ENCODE measurements at regions not wholly inside any gene's neighbourhood (a gene's known extent, or its start where the extent isn't known, plus 50 kb on each side); places are given as distances from the start of the nearest gene placed in this dataset.
A peak's percentile ranks its signal among the peaks of the same experiment; 100 is the strongest.
"Not testable (repeated sequence)": the region's sequence is repeated elsewhere in the genome, so short reads cannot be mapped to it uniquely, and the experiment has no call there.

GRCh38 chr2:91498065-91498449 lies 2806.6 kb downstream of the RPIA start:
- DNase-seq: not testable (repeated sequence)

- not testable (repeated sequence) for DNase-seq
These were observed 2807.2 kb downstream of the RPIA start for GRCh38 chr2:91498513-91499250.

DNA sequence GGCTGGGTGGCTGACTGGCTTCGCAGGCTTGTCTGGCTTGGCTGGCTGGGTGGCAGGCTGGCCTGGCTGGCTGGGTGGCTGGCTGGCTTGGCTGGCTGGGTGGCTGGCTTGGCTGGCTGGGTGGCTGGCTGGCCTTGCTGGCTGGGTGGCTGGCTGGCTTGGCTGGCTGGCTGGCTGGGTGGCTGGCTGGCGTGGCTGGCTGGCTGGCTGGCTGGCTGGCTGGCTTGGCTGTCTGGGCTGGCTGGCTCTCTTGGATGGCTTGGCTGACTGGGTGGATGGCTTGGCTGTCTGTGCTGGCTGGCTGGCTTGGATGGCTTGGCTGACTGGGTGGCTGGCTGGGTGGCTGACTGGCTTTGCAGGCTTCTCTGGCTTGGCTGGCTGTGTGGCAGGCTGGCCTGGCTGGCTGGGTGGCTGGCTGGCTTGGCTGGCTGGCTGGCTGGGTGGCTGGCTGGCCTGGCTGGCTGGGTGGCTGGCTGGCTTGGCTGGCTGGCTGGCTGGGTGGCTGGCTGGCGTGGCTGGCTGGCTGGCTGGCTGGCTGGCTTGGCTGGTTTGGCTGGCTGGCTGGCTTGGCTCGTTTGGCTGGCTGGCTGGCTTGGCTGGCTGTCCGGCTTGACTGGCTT lies 2808.1 kb downstream of the RPIA start:
- not testable (repeated sequence) for DNase-seq

- peak; percentile 43 for DNase-seq
These were observed 2808.9 kb downstream of the RPIA start for GRCh38 chr2:91500246-91500977.

DNA sequence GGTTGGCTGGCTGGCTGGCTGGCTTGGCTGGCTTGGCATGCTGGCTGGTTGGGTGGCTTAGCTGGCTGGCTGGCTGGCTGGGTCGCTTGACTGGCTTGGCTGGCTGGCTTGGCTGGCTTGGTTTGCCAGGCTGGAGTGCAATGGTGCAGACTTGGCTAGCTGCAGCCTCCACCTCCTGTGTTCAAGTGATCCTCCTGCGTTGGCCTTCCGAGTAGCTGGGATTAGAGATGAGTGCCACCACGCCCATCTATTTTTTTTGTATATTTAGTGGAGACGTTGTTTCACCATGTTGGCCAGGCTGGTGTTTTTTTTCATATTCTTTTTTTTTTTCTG lies 2809.5 kb downstream of the RPIA start:
- not testable (repeated sequence) for DNase-seq

DNA sequence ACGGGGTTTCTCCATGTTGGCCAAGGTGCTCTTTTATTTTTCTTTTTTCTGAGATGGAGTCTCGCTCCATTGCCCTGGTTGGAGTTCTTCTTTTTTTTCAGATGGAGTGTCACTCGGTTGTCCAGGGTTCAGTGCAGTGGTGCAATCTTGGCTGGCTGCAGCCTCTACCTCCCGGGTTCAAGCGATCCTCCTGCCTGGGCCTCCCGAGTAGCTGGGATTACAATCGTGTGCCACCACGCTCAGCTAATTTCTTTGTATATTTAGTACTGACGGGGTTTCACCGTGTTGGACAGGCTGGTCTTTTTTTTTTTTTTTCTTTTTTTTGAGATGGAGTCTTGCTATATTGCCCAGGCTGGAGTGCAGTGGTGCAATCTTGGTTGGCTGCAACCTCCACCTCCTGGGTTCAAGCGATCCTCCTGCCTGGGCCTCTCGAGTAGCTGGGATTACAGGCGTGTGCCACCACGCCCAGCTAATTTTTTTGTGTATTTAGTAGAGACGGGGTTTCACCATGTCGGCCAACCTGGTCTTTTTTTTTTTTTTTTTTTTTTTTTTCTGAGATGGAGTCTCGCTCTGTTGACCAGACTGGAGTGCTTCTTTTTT lies 2810.1 kb downstream of the RPIA start:
- not testable (repeated sequence) for DNase-seq

GRCh38 chr2:91503572-91503958 lies 2812.1 kb downstream of the RPIA start:
- DNase-seq: not testable (repeated sequence)

DNA sequence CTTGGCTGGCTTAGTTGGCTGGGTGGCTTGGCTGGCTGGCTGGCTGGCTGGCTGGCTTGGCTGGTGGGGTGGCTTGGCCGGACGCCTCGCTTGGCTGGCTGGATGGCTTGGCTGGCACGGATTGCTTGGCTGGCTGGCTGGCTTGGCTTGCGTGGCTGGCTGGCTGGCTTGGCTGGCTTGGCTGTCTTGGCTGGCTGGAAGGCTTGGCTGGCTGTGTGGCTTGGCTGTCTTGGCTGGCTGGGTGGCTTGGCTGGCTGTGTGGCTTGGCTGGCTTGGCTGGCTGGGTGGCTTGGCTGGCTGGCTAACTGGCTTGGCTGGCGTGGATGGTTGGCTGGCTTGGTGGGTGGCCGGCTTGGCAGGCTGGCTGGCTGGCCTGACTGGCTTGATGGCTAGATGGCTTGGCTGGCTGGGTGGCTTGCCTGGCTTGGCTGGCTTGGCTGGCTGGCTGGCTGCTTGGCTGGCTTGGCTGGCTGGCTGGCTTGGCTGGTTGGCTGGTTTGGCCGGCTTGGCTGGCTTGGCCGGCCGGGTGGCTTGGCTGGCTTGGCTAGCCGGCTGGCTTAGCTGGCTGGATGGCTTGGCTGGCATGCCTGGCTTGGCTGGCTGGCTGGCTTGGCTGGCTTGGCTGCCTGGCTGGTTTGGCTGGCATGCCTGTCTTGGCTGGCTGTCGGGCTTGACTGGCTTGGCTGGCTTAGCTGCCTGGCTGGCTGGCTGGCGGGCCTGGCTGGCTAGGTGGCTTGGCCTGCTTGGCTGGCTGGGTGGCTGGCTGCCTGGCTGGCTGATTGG lies 2812.7 kb downstream of the RPIA start:
- DNase-seq: not testable (repeated sequence)

GRCh38 chr2:91508816-91509215 lies 2817.3 kb downstream of the RPIA start:
- DNase-seq: not testable (repeated sequence)

GRCh38 chr2:91509276-91509675 lies 2817.8 kb downstream of the RPIA start:
- DNase-seq: not testable (repeated sequence)

DNA sequence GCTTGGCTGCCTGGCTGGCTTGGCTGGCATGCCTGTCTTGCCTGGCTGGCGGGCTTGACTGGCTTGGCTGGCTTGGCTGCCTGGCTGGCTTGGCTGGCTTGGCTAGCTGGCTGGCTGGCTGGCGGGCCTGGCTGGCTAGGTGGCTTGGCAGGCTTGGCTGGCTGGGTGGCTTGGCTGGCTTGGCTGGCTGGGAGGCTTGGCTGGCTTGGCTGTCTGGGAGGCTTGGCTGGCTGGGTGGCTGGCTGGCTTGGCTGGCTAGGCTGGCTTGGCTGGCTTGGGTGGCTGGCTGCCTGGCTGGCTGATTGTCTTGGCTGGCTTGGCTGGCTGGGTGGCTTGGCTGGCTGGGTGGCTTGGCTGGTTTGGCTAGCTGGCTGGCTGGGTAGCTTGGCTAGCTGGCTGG lies 2819.7 kb downstream of the RPIA start:
- not testable (repeated sequence) for DNase-seq

- not testable (repeated sequence) for DNase-seq
These were observed 2824.5 kb downstream of the RPIA start for GRCh38 chr2:91515966-91516365.

DNA sequence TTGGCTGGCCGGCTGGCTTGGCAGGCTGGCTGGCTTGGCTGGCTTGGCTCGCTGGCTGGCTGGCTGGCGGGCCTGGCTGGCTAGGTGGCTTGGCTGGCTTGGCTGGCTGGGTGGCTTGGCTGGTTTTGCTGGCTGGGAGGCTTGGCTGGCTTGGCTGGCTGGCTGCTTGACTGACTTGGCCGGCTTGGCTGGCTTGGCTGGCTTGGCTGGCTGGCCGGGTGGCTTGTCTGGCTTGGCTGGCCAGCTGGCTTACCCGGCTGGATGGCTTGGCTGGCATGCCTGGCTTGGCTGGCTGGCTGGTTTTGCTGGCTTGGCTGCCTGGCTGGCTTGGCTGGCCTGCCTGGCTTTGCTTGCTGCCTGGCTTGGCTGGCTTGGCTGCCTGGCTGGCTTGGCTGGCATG lies 2825.2 kb downstream of the RPIA start:
- not testable (repeated sequence) for DNase-seq

DNA sequence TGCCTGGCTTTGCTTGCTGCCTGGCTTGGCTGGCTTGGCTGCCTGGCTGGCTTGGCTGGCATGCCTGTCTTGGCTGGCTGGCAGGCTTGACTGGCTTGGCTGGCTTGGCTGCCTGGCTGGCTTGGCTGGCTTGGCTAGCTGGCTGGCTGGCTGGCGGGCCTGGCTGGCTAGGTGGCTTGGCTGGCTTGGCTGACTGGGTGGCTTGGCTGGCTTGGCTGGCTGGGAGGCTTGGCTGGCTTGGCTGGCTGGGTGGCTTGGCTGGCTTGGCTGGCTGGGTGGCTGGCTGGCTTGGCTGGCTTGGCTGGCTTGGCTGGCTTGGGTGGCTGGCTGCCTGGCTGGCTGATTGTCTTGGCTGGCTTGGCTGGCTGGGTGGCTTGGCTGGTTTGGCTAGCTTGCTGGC lies 2826.4 kb downstream of the RPIA start:
- not testable (repeated sequence) for DNase-seq

GRCh38 chr2:91518361-91518981 lies 2827.0 kb downstream of the RPIA start:
- DNase-seq: not testable (repeated sequence)

- DNase-seq: not testable (repeated sequence)
These were observed 2827.9 kb downstream of the RPIA start for GRCh38 chr2:91519359-91519758.

DNA sequence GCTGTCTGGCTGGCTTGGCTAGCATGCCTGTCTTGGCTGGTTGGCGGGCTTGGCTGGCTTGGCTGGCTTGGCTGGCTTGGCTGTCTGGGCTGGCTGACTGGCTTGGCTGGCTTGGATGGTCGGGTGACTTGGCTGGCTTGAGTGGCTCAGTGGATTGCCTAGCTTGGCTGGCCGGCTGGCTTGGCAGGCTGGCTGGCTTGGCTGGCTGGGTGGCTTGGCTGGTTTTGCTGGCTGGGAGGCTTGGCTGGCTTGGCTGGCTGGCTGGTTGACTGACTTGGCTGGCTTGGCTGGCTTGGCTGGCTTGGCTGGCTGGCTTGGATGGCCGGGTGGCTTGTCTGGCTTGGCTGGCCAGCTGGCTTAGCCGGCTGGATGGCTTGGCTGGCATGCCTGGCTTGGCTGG lies 2828.4 kb downstream of the RPIA start:
- not testable (repeated sequence) for DNase-seq

DNA sequence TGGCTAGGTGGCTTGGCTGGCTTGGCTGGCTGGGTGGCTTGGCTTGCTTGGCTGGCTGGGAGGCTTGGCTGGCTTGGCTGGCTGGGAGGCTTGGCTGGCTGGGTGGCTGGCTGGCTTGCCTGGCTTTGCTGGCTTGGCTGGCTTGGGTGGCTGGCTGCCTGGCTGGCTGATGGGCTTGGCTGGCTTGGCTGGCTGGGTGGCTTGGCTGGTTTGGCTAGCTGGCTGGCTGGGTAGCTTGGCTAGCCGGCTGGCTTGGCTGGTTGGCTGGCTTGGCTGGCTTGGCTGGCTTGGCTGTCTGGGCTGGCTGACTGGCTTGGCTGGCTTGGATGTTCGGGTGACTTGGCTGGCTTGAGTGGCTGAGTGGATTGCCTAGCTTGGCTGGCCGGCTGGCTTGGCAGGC lies 2829.1 kb downstream of the RPIA start:
- DNase-seq: not testable (repeated sequence)

GRCh38 chr2:91520972-91521535 lies 2829.6 kb downstream of the RPIA start:
- not testable (repeated sequence) for DNase-seq

DNA sequence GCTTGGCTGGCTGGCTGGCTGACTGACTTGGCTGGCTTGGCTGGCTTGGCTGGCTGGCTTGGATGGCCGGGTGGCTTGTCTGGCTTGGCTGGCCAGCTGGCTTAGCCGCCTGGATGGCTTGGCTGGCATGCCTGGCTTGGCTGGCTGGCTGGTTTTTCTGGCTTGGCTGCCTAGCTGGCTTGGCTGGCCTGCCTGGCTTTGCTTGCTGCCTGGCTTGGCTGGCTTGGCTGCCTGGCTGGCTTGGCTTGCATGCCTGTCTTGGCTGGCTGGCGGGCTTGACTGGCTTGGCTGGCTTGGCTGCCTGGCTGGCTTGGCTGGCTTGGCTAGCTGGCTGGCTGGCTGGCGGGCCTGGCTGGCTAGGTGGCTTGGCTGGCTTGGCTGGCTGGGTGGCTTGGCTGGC lies 2830.5 kb downstream of the RPIA start:
- not testable (repeated sequence) for DNase-seq

DNA sequence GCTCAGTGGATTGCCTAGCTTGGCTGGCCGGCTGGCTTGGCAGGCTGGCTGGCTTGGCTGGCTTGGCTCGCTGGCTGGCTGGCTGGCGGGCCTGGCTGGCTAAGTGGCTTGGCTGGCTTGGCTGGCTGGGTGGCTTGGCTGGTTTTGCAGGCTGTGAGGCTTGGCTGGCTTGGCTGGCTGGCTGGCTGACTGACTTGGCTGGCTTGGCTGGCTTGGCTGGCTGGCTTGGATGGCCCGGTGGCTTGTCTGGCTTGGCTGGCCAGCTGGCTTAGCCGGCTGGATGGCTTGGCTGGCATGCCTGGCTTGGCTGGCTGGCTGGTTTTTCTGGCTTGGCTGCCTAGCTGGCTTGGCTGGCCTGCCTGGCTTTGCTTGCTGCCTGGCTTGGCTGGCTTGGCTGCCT lies 2831.4 kb downstream of the RPIA start:
- not testable (repeated sequence) for DNase-seq

GRCh38 chr2:91523751-91524150 lies 2832.3 kb downstream of the RPIA start:
- not testable (repeated sequence) for DNase-seq
